ENCODE measurements at regions not wholly inside any gene's neighbourhood (a gene's known extent, or its start where the extent isn't known, plus 50 kb on each side); places are given as distances from the start of the nearest gene placed in this dataset.
A peak's percentile ranks its signal among the peaks of the same experiment; 100 is the strongest.

GRCh38 chr1:209510063-209510462 lies 73.5 kb upstream of the CAMK1G start:
- Mint-ChIP-seq H3K27ac (no peak overlapping the region), H3K4me1 (peaks cover 33% of the 10 kb centered on the region), H3K36me3 (ENCODE audit: low read depth) (no peaks in the 10 kb centered on the region), H3K9me3 (peaks cover 3% of the 10 kb centered on the region), H3K4me3 (no peak overlapping the region), H3K27me3 (ENCODE audit: insufficient read depth) (peaks cover 3% of the 10 kb centered on the region)
- Histone ChIP-seq H3K27ac (ENCODE audit: low read depth, low read length) (no peak overlapping the region), H3K9me3 (ENCODE audit: control insufficient read depth, low read length) (peaks cover 6% of the 10 kb centered on the region), H3K9ac (ENCODE audit: extremely low read depth, low read length, poor library complexity, severe bottlenecking) (no peak overlapping the region), H3K36me3 (ENCODE audit: control insufficient read depth, insufficient read depth, low read length) (no peaks in the 10 kb centered on the region), H3K27me3 (ENCODE audit: control insufficient read depth, insufficient read depth, low read length, poor library complexity, severe bottlenecking) (no peaks in the 10 kb centered on the region), H3K4me3 (ENCODE audit: low read length) (no peak overlapping the region), H3K4me1 (ENCODE audit: control insufficient read depth, insufficient read depth, low read length) (no peaks in the 10 kb centered on the region)
- DNase-seq = peak; percentile 58
- 70 to 82% methylated on average over 4 of the region's 4 CpGs for WGBS, 2 experiments (ENCODE audit: insufficient coverage in 1 of 2, insufficient read length in 1 of 2)
- TF ChIP-seq CTCF (conservative IDR thresholded peaks at IDR 0.05) = no peak

GRCh38 chr1:209511169-209511568 lies 72.3 kb upstream of the CAMK1G start:
- TF ChIP-seq CTCF (conservative IDR thresholded peaks at IDR 0.05) = no peak
- H3K9me3 ChIP-seq (ENCODE audit: control insufficient read depth, low read length) = peaks cover 6% of the 10 kb centered on the region
- no peak overlapping the region for H3K9ac ChIP-seq (ENCODE audit: extremely low read depth, low read length, poor library complexity, severe bottlenecking)
- Mint-ChIP-seq H3K27me3 (ENCODE audit: insufficient read depth) (peaks cover 3% of the 10 kb centered on the region), H3K36me3 (ENCODE audit: low read depth) (no peaks in the 10 kb centered on the region), H3K4me1 (peaks cover 28% of the 10 kb centered on the region), H3K4me3 (no peak overlapping the region), H3K9me3 (peaks cover 3% of the 10 kb centered on the region), H3K27ac (no peak overlapping the region)
- DNase-seq = no peak
- H3K27ac ChIP-seq (ENCODE audit: low read depth, low read length) = no peak overlapping the region
- WGBS, 2 experiments (ENCODE audit: insufficient coverage in 1 of 2, insufficient read length in 1 of 2) = 33 to 53% methylated on average over 1 to 3 of the region's 3 CpGs
- H3K36me3 ChIP-seq (ENCODE audit: control insufficient read depth, insufficient read depth, low read length) = no peaks in the 10 kb centered on the region
- no peak overlapping the region for H3K4me3 ChIP-seq (ENCODE audit: low read length)
- no peaks in the 10 kb centered on the region for H3K4me1 ChIP-seq (ENCODE audit: control insufficient read depth, insufficient read depth, low read length)
- no peaks in the 10 kb centered on the region for H3K27me3 ChIP-seq (ENCODE audit: control insufficient read depth, insufficient read depth, low read length, poor library complexity, severe bottlenecking)

GRCh38 chr1:209512821-209513220 lies 70.7 kb upstream of the CAMK1G start:
- no peak for DNase-seq
- Mint-ChIP-seq H3K9me3 (peaks cover 3% of the 10 kb centered on the region), H3K36me3 (ENCODE audit: low read depth) (no peaks in the 10 kb centered on the region), H3K27me3 (ENCODE audit: insufficient read depth) (peaks cover 3% of the 10 kb centered on the region), H3K4me3 (no peak overlapping the region), H3K27ac (peak overlapping the region; percentile 4), H3K4me1 (peaks cover 38% of the 10 kb centered on the region)
- H3K9ac ChIP-seq (ENCODE audit: extremely low read depth, low read length, poor library complexity, severe bottlenecking) = no peak overlapping the region
- peaks cover 6% of the 10 kb centered on the region for H3K9me3 ChIP-seq (ENCODE audit: control insufficient read depth, low read length)
- no peak overlapping the region for H3K4me3 ChIP-seq (ENCODE audit: low read length)
- 76 to 82% methylated on average over 6 of the region's 6 CpGs for WGBS, 2 experiments (ENCODE audit: insufficient coverage in 1 of 2, insufficient read length in 1 of 2)
- H3K27ac ChIP-seq (ENCODE audit: low read depth, low read length) = no peak overlapping the region
- TF ChIP-seq CTCF (conservative IDR thresholded peaks at IDR 0.05) = no peak
- no peaks in the 10 kb centered on the region for H3K27me3 ChIP-seq (ENCODE audit: control insufficient read depth, insufficient read depth, low read length, poor library complexity, severe bottlenecking)
- H3K36me3 ChIP-seq (ENCODE audit: control insufficient read depth, insufficient read depth, low read length) = no peaks in the 10 kb centered on the region
- peaks cover 8% of the 10 kb centered on the region for H3K4me1 ChIP-seq (ENCODE audit: control insufficient read depth, insufficient read depth, low read length)

All from endodermal cell (in vitro differentiated cells).